ENCODE measurements at regions not wholly inside any gene's neighbourhood (a gene's known extent, or its start where the extent isn't known, plus 50 kb on each side); places are given as distances from the start of the nearest gene placed in this dataset.
A peak's percentile ranks its signal among the peaks of the same experiment; 100 is the strongest.

GRCh38 chr14:57069702-57070101 is 199.0 kb downstream of the EXOC5 start:
- TF ChIP-seq, protein P1, sequence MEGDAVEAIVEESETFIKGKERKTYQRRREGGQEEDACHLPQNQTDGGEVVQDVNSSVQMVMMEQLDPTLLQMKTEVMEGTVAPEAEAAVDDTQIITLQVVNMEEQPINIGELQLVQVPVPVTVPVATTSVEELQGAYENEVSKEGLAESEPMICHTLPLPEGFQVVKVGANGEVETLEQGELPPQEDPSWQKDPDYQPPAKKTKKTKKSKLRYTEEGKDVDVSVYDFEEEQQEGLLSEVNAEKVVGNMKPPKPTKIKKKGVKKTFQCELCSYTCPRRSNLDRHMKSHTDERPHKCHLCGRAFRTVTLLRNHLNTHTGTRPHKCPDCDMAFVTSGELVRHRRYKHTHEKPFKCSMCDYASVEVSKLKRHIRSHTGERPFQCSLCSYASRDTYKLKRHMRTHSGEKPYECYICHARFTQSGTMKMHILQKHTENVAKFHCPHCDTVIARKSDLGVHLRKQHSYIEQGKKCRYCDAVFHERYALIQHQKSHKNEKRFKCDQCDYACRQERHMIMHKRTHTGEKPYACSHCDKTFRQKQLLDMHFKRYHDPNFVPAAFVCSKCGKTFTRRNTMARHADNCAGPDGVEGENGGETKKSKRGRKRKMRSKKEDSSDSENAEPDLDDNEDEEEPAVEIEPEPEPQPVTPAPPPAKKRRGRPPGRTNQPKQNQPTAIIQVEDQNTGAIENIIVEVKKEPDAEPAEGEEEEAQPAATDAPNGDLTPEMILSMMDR (IDR thresholded peaks at IDR 0.05; ENCODE audit: unreplicated experiment), result no peak
- peaks cover 6% of the 10 kb centered on the region for H3K4me1 Mint-ChIP-seq (ENCODE audit: low read depth)
- H3K4me3 Mint-ChIP-seq (ENCODE audit: low read depth), result no peak overlapping the region
- no peak for DNase-seq (ENCODE audit: low spot score, unreplicated experiment)
- no peaks in the 10 kb centered on the region for H3K36me3 Mint-ChIP-seq (ENCODE audit: insufficient read depth)
- H3K27me3 Mint-ChIP-seq, result peaks cover 41% of the 10 kb centered on the region
- no peak overlapping the region for H3K27ac Mint-ChIP-seq
- H3K9me3 Mint-ChIP-seq (ENCODE audit: low read depth), result no peaks in the 10 kb centered on the region

GRCh38 chr14:57068511-57068910 is 200.2 kb downstream of the EXOC5 start:
- TF ChIP-seq, protein P1 (IDR thresholded peaks at IDR 0.05; ENCODE audit: unreplicated experiment), result no peak
- Mint-ChIP-seq H3K27me3 (peaks cover 47% of the 10 kb centered on the region), H3K4me3 (ENCODE audit: low read depth) (no peak overlapping the region), H3K36me3 (ENCODE audit: insufficient read depth) (no peaks in the 10 kb centered on the region), H3K9me3 (ENCODE audit: low read depth) (no peaks in the 10 kb centered on the region), H3K4me1 (ENCODE audit: low read depth) (peaks cover 6% of the 10 kb centered on the region), H3K27ac (no peak overlapping the region)
- DNase-seq (ENCODE audit: low spot score, unreplicated experiment), result no peak

- Mint-ChIP-seq H3K27ac (no peak overlapping the region), H3K4me1 (ENCODE audit: low read depth) (peaks cover 6% of the 10 kb centered on the region), H3K27me3 (peaks cover 57% of the 10 kb centered on the region), H3K9me3 (ENCODE audit: low read depth) (no peaks in the 10 kb centered on the region), H3K36me3 (ENCODE audit: insufficient read depth) (no peaks in the 10 kb centered on the region), H3K4me3 (ENCODE audit: low read depth) (no peak overlapping the region)
- peak; percentile 35 for DNase-seq (ENCODE audit: low spot score, unreplicated experiment)
- TF ChIP-seq, protein P1 (IDR thresholded peaks at IDR 0.05; ENCODE audit: unreplicated experiment), result peak; percentile 79
Observed at GRCh38 chr14:57066887-57067513, 201.7 kb downstream of the EXOC5 start.

DNA sequence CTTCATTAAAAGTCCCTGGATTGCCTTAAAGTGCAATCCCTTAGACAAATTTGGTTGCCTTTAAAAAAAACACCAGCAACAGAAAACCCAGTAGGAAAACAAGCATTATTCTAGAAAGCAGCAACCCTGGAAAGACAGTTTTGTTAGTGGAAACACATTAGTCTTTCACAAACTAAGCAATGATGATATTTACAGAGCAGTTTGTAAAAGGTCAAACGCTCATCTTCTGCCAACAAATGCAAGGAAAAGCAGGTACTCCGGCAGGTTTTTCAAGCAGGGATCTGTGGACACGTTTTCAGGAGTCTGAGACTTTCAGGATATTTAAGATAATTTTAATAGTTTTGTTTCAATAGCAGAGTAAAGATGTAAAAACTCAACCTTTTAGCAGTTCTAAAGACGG is 202.2 kb downstream of the EXOC5 start:
- Mint-ChIP-seq H3K4me3 (ENCODE audit: low read depth) (no peak overlapping the region), H3K27me3 (peaks cover 62% of the 10 kb centered on the region), H3K27ac (no peak overlapping the region), H3K36me3 (ENCODE audit: insufficient read depth) (no peaks in the 10 kb centered on the region), H3K4me1 (ENCODE audit: low read depth) (peaks cover 6% of the 10 kb centered on the region), H3K9me3 (ENCODE audit: low read depth) (no peaks in the 10 kb centered on the region)
- TF ChIP-seq, protein P1 (IDR thresholded peaks at IDR 0.05; ENCODE audit: unreplicated experiment), result no peak
- no peak for DNase-seq (ENCODE audit: low spot score, unreplicated experiment)

DNA sequence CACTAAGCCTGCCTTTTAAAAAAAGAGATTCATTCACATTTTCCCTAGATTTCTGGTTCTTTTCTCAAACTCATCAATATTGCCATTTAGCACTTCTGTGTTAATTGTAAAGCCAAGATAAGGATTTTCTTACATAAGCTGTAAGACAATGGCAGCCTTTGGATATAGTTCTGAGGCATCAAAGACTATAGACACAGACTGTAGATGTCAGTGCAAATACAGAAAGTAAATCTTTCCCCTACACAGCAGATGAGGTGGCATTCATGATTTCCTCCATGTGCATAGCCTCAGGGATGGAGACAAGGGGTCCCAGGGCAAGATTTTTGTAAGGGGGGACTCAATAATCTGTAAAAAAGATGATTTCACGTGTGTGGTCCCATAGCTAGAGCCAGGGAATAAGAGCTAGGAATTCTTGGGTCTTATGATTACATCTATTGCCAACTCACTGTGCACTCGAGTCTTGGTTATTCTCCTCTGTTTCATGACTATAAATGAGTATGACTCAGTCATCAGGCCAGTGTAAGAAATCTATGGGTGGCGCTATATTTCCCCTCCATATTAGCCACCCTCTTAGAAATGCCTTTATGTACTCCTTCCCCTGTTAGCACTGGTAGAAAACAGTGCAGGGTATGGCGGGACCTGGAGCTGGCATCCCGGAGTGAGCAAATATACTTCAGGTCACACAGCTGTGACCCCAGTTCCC is 207.5 kb downstream of the EXOC5 start:
- no peak for DNase-seq (ENCODE audit: low spot score, unreplicated experiment)
- Mint-ChIP-seq H3K4me1 (ENCODE audit: low read depth) (peaks cover 18% of the 10 kb centered on the region), H3K27me3 (peaks cover 70% of the 10 kb centered on the region), H3K27ac (no peak overlapping the region), H3K36me3 (ENCODE audit: insufficient read depth) (no peaks in the 10 kb centered on the region), H3K9me3 (ENCODE audit: low read depth) (no peaks in the 10 kb centered on the region), H3K4me3 (ENCODE audit: low read depth) (no peak overlapping the region)
- TF ChIP-seq, protein P1 (IDR thresholded peaks at IDR 0.05; ENCODE audit: unreplicated experiment), result no peak

Measured in progenitor cell of endocrine pancreas (in vitro differentiated cells).